ENCODE measurements at regions not wholly inside any gene's neighbourhood (a gene's known extent, or its start where the extent isn't known, plus 50 kb on each side); places are given as distances from the start of the nearest gene placed in this dataset.

DNA sequence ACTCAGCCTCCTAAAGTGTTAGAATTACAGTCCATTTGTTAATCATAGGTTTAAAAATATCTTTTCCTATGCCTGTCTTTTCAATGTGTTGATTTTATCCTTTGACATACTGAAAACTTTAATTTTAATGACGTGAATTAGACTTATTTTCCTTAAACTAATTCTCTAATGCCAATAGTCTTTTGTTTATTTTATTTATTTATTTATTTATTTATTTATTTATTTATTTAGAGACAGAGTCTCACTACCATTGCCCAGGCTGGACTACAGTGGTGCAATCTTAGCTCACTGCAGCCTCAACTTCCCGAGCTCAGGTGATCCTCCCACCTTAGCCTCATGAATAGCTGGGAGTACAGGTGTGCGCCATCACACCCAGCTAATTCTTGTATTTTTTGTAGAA is 694.5 kb downstream of the TRHDE start:
- Mint-ChIP-seq H3K27me3 (ENCODE audit: low read depth) (no peaks in the 10 kb centered on the region), H3K4me1 (no peaks in the 10 kb centered on the region), H3K4me3 (no peak overlapping the region), H3K36me3 (no peaks in the 10 kb centered on the region), H3K27ac (no peak overlapping the region), H3K9me3 (no peaks in the 10 kb centered on the region)
- no peak for DNase-seq (ENCODE audit: low spot score in 2 of 2, unreplicated experiment in 2 of 2)
- TF ChIP-seq, protein P1, sequence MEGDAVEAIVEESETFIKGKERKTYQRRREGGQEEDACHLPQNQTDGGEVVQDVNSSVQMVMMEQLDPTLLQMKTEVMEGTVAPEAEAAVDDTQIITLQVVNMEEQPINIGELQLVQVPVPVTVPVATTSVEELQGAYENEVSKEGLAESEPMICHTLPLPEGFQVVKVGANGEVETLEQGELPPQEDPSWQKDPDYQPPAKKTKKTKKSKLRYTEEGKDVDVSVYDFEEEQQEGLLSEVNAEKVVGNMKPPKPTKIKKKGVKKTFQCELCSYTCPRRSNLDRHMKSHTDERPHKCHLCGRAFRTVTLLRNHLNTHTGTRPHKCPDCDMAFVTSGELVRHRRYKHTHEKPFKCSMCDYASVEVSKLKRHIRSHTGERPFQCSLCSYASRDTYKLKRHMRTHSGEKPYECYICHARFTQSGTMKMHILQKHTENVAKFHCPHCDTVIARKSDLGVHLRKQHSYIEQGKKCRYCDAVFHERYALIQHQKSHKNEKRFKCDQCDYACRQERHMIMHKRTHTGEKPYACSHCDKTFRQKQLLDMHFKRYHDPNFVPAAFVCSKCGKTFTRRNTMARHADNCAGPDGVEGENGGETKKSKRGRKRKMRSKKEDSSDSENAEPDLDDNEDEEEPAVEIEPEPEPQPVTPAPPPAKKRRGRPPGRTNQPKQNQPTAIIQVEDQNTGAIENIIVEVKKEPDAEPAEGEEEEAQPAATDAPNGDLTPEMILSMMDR (IDR thresholded peaks at IDR 0.05; ENCODE audit: unreplicated experiment) = no peak

GRCh38 chr12:72974954-72975555 is 702.9 kb downstream of the TRHDE start:
- Mint-ChIP-seq H3K27ac (no peak overlapping the region), H3K27me3 (ENCODE audit: low read depth) (no peaks in the 10 kb centered on the region), H3K9me3 (peaks cover 11% of the 10 kb centered on the region), H3K4me3 (no peak overlapping the region), H3K4me1 (no peaks in the 10 kb centered on the region), H3K36me3 (peaks cover 3% of the 10 kb centered on the region)
- no peak for DNase-seq (ENCODE audit: low spot score in 2 of 2, unreplicated experiment in 2 of 2)
- TF ChIP-seq, protein P1 (IDR thresholded peaks at IDR 0.05; ENCODE audit: unreplicated experiment) = no peak

- Mint-ChIP-seq H3K4me3 (no peak overlapping the region), H3K4me1 (no peaks in the 10 kb centered on the region), H3K36me3 (peaks cover 3% of the 10 kb centered on the region), H3K9me3 (peaks cover 11% of the 10 kb centered on the region), H3K27me3 (ENCODE audit: low read depth) (no peaks in the 10 kb centered on the region), H3K27ac (no peak overlapping the region)
- TF ChIP-seq, protein P1 (IDR thresholded peaks at IDR 0.05; ENCODE audit: unreplicated experiment) = no peak
- DNase-seq (ENCODE audit: low spot score in 2 of 2, unreplicated experiment in 2 of 2) = no peak
Observed at GRCh38 chr12:72978999-72979398, 706.8 kb downstream of the TRHDE start.

- DNase-seq (ENCODE audit: low spot score in 2 of 2, unreplicated experiment in 2 of 2) = no peak
- TF ChIP-seq, protein P1 (IDR thresholded peaks at IDR 0.05; ENCODE audit: unreplicated experiment) = no peak
- H3K9me3 Mint-ChIP-seq = peaks cover 2% of the 10 kb centered on the region
- no peak overlapping the region for H3K4me3 Mint-ChIP-seq
- no peaks in the 10 kb centered on the region for H3K36me3 Mint-ChIP-seq
- H3K27ac Mint-ChIP-seq = no peak overlapping the region
- no peaks in the 10 kb centered on the region for H3K27me3 Mint-ChIP-seq (ENCODE audit: low read depth)
- no peaks in the 10 kb centered on the region for H3K4me1 Mint-ChIP-seq
Observed at GRCh38 chr12:72982356-72982755, 710.2 kb downstream of the TRHDE start.

GRCh38 chr12:72986963-72987362 is 714.8 kb downstream of the TRHDE start:
- H3K4me1 Mint-ChIP-seq = peaks cover 7% of the 10 kb centered on the region

More at GRCh38 chr12:72986963-72987362, 714.8 kb downstream of the TRHDE start:
- Mint-ChIP-seq H3K36me3 (no peaks in the 10 kb centered on the region), H3K27ac (no peak overlapping the region), H3K4me3 (no peak overlapping the region), H3K9me3 (no peaks in the 10 kb centered on the region), H3K27me3 (ENCODE audit: low read depth) (no peaks in the 10 kb centered on the region)
- DNase-seq (ENCODE audit: low spot score in 2 of 2, unreplicated experiment in 2 of 2) = no peak
- TF ChIP-seq, protein P1 (IDR thresholded peaks at IDR 0.05; ENCODE audit: unreplicated experiment) = no peak

All from mesothelial cell of epicardium (in vitro differentiated cells).